Peyer's patch (tissue), 4 donors: ENCODE measurements at regions not wholly inside any gene's neighbourhood (a gene's known extent, or its start where the extent isn't known, plus 50 kb on each side); places are given as distances from the start of the nearest gene placed in this dataset.

ENCODE experiments used
- CTCF ChIP-seq, 6 experiments: fragments of 450-650 bp in 4 of 6; fragments of 200-600 bp in 2 of 6; sonication (generic) in 1 of 6; IDR thresholded peaks; one replicate each; pipeline ENCODE4 v1.5.1; 2017 to 2019; ENCODE audit warnings: antibody characterized with exemption in 6 of 6, mild to moderate bottlenecking in 3 of 6, moderate library complexity in 1 of 6
- POLR2A ChIP-seq, 2 donors: fragments of 450-650 bp; IDR thresholded peaks; one replicate each; pipeline ENCODE4 v1.5.1; 2017; ENCODE audit warnings: antibody characterized with exemption in 2 of 2, mild to moderate bottlenecking in 2 of 2, moderate library complexity in 2 of 2

GRCh38 chr9:81053298-81054025, 635.9 kb downstream of the TLE1 start:
- TF ChIP-seq POLR2A (IDR thresholded peaks at IDR 0.05), result no peak
- no peak for TF ChIP-seq CTCF (IDR thresholded peaks at IDR 0.05)
